ENCODE measurements at regions not wholly inside any gene's neighbourhood (a gene's known extent, or its start where the extent isn't known, plus 50 kb on each side); places are given as distances from the start of the nearest gene placed in this dataset.

GRCh38 chr14:95818581-95818980 is 58.1 kb upstream of the TUNAR start:
- Histone ChIP-seq H3K4me3 (no peak overlapping the region), H3K4me1 (no peaks in the 10 kb centered on the region), H3K36me3 (no peaks in the 10 kb centered on the region), H3K27me3 (peaks cover 0 to 20% of the 10 kb centered on the region in 2 donors), H3K9me3 (no peaks in the 10 kb centered on the region), H3K27ac (no peak overlapping the region)
- intact Hi-C loops (cut with DNase I; ENCODE audit: low total_unique reads), result no loop called here
- no peak for DNase-seq
- TF ChIP-seq CTCF (IDR thresholded peaks at IDR 0.05), result no peak

- no peak for DNase-seq
- Histone ChIP-seq H3K36me3 (no peaks in the 10 kb centered on the region), H3K4me1 (no peaks in the 10 kb centered on the region), H3K27ac (no peak overlapping the region), H3K9me3 (no peaks in the 10 kb centered on the region), H3K4me3 (no peak overlapping the region), H3K27me3 (peaks cover 0 to 20% of the 10 kb centered on the region in 2 donors)
- intact Hi-C loops (cut with DNase I; ENCODE audit: low total_unique reads), result no loop called here
- TF ChIP-seq CTCF (IDR thresholded peaks at IDR 0.05), result no peak
Measured at GRCh38 chr14:95817271-95817670, 59.4 kb upstream of the TUNAR start.

- DNase-seq, result no peak
- Histone ChIP-seq H3K27me3 (peaks cover 0 to 20% of the 10 kb centered on the region in 2 donors), H3K4me1 (no peaks in the 10 kb centered on the region), H3K27ac (no peak overlapping the region), H3K36me3 (no peaks in the 10 kb centered on the region), H3K4me3 (no peak overlapping the region), H3K9me3 (no peaks in the 10 kb centered on the region)
- intact Hi-C loops (cut with DNase I; ENCODE audit: low total_unique reads), result no loop called here
- no peak for TF ChIP-seq CTCF (IDR thresholded peaks at IDR 0.05)
Measured at GRCh38 chr14:95816539-95816938, 60.1 kb upstream of the TUNAR start.

- Histone ChIP-seq H3K4me1 (no peaks in the 10 kb centered on the region), H3K4me3 (no peak overlapping the region), H3K27ac (no peak overlapping the region), H3K36me3 (no peaks in the 10 kb centered on the region), H3K27me3 (peaks cover 0 to 20% of the 10 kb centered on the region in 2 donors), H3K9me3 (no peaks in the 10 kb centered on the region)
- DNase-seq, result no peak
- no peak for TF ChIP-seq CTCF (IDR thresholded peaks at IDR 0.05)
- intact Hi-C loops (cut with DNase I; ENCODE audit: low total_unique reads), result no loop called here
Measured at GRCh38 chr14:95815226-95815690, 61.4 kb upstream of the TUNAR start.

GRCh38 chr14:95814363-95815225 is 62.0 kb upstream of the TUNAR start:
- intact Hi-C loops (cut with DNase I; ENCODE audit: low total_unique reads), result no loop called here
- Histone ChIP-seq H3K4me1 (no peaks in the 10 kb centered on the region), H3K4me3 (no peak overlapping the region), H3K36me3 (no peaks in the 10 kb centered on the region), H3K27ac (no peak overlapping the region), H3K9me3 (no peaks in the 10 kb centered on the region), H3K27me3 (peaks cover 0 to 20% of the 10 kb centered on the region in 2 donors)
- no peak for DNase-seq
- no peak for TF ChIP-seq CTCF (IDR thresholded peaks at IDR 0.05)

Data from tibial artery (tissue), 4 donors.